ENCODE measurements at regions not wholly inside any gene's neighbourhood (a gene's known extent, or its start where the extent isn't known, plus 50 kb on each side); places are given as distances from the start of the nearest gene placed in this dataset.

DNA sequence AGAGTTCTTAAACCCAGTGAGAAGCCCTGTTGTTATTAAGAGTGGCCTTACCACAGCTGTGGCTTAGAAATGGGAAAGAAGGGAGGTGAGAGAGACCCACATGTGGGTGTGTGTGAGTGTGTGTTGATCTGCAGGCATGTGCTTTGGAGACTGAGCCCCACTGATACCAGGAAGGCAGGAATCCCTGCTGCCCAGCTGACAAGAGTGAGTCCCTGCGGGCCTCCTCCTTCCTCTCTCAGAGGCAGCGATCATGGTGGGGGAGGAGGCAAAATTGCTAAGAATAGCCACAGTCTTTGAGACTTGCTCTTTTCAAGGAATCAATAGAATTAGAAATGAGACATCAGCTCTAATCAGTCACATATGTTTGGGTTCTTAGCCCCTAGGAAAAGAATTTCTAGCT lies 87.0 kb upstream of the WARS2 start:
- H3K4me3 Mint-ChIP-seq, result no peak overlapping the region
- H3K4me1 Mint-ChIP-seq, result no peaks in the 10 kb centered on the region
- no peaks in the 10 kb centered on the region for H3K27me3 Mint-ChIP-seq
- TF ChIP-seq, protein P1, sequence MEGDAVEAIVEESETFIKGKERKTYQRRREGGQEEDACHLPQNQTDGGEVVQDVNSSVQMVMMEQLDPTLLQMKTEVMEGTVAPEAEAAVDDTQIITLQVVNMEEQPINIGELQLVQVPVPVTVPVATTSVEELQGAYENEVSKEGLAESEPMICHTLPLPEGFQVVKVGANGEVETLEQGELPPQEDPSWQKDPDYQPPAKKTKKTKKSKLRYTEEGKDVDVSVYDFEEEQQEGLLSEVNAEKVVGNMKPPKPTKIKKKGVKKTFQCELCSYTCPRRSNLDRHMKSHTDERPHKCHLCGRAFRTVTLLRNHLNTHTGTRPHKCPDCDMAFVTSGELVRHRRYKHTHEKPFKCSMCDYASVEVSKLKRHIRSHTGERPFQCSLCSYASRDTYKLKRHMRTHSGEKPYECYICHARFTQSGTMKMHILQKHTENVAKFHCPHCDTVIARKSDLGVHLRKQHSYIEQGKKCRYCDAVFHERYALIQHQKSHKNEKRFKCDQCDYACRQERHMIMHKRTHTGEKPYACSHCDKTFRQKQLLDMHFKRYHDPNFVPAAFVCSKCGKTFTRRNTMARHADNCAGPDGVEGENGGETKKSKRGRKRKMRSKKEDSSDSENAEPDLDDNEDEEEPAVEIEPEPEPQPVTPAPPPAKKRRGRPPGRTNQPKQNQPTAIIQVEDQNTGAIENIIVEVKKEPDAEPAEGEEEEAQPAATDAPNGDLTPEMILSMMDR (IDR thresholded peaks at IDR 0.05), result no peak
- no peak overlapping the region for H3K27ac Mint-ChIP-seq
- ChIA-PET CTCF (no interaction called here), POLR2A (no interaction called here)
- intact Hi-C loops (cut with micrococcal nuclease), result no loop called here
- no peak for ATAC-seq (ENCODE audit: low read depth)
- H3K9me3 Mint-ChIP-seq, result no peaks in the 10 kb centered on the region
- DNase-seq, result no peak
- H3K36me3 Mint-ChIP-seq (ENCODE audit: low read depth), result peaks cover 8% of the 10 kb centered on the region

DNA sequence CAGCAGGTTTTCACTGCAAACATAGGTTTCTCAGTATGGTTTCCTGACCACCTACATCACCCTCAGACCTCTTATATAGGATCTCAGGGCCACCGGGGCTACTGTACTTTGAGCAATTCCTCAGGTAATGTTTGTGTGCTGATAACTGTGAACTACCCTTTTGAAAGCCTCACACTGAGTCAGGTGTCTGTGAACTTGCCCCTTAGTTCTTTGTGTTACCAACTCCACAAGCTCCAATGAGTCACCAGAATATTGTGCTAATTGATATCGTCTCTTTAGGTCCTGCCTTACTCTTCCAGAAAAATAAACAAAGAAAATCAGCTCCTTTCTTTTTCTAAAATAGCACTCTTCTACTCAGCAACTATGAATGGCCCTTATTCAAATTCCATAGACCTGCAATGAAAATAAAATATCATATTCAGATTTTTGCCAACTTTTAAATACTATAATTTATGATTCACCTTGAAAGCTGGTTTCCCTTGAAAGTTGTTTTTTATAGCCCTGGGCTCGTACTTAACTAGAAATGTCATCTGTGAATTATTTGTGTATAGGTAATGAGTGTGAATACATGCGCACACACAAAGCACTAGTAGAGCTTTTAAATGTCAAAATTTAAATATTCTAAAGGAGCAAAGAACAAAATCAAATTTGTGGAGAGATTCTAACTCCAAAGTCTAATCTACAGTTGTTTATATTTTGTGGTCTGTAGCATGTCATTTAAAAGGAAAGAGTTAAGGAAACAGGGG lies 88.1 kb upstream of the WARS2 start:
- POLR2A ChIA-PET, result no interaction called here
- TF ChIP-seq, protein P1 (IDR thresholded peaks at IDR 0.05), result no peak
- CTCF ChIA-PET, result no interaction called here
- no peak for DNase-seq
- no peak for ATAC-seq (ENCODE audit: low read depth)
- Mint-ChIP-seq H3K27me3 (no peaks in the 10 kb centered on the region), H3K4me3 (no peak overlapping the region), H3K36me3 (ENCODE audit: low read depth) (peaks cover 6% of the 10 kb centered on the region), H3K4me1 (no peaks in the 10 kb centered on the region), H3K27ac (no peak overlapping the region), H3K9me3 (no peaks in the 10 kb centered on the region)
- intact Hi-C loops (cut with micrococcal nuclease), result no loop called here

DNA sequence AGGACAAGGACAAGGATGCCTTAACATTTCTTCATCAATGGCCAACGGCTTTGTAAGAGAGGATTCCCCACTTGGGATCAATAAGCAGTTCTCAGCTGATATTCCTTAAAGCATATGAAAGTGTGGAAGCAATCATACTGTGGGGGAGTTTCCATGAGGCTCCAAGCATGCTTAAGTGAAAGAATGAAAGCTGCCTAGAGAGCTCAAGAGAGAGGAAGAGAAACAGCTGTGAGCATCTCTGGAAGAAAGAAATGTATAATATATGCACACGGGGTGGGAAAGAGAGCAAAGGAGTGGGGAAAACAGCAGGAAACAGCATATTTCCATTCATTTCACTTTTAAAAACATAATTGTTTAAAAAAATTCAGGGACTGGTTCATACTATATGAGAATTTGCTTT lies 94.7 kb upstream of the WARS2 start:
- H3K9me3 Mint-ChIP-seq, result no peaks in the 10 kb centered on the region
- intact Hi-C loops (cut with micrococcal nuclease), result no loop called here
- TF ChIP-seq, protein P1 (IDR thresholded peaks at IDR 0.05), result no peak
- H3K4me1 Mint-ChIP-seq, result no peaks in the 10 kb centered on the region
- H3K36me3 Mint-ChIP-seq (ENCODE audit: low read depth), result peaks cover 9% of the 10 kb centered on the region
- no peak overlapping the region for H3K4me3 Mint-ChIP-seq
- ChIA-PET POLR2A (no interaction called here), CTCF (no interaction called here)
- H3K27ac Mint-ChIP-seq, result no peak overlapping the region
- H3K27me3 Mint-ChIP-seq, result no peaks in the 10 kb centered on the region
- DNase-seq (no peak), ATAC-seq (ENCODE audit: low read depth) (no peak)

DNA sequence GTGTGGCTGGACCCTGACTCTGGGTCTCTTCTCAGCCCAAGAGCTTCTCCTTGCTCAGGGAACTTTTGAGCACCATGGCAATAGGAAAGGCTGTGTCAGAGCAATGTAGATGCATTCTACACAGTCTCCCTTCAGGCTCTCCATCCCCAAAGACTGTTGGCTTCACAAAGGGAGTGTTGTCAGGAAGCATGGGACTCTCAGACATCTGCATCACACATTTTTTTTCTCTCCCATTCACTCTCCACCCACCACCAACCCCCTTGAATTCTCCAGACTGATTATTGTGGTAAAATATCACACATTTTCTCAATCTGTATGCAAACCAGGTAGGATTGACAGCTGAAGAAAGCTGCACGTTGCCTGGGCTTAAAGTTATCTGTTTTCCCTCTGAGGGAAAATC lies 105.4 kb upstream of the WARS2 start:
- ChIA-PET CTCF (no interaction called here), POLR2A (no interaction called here)
- Mint-ChIP-seq H3K27ac (no peak overlapping the region), H3K9me3 (no peaks in the 10 kb centered on the region), H3K4me3 (no peak overlapping the region), H3K36me3 (ENCODE audit: low read depth) (no peaks in the 10 kb centered on the region), H3K27me3 (no peaks in the 10 kb centered on the region), H3K4me1 (no peaks in the 10 kb centered on the region)
- DNase-seq (no peak), ATAC-seq (ENCODE audit: low read depth) (no peak)
- intact Hi-C loops (cut with micrococcal nuclease), result no loop called here
- TF ChIP-seq, protein P1 (IDR thresholded peaks at IDR 0.05), result no peak

DNA sequence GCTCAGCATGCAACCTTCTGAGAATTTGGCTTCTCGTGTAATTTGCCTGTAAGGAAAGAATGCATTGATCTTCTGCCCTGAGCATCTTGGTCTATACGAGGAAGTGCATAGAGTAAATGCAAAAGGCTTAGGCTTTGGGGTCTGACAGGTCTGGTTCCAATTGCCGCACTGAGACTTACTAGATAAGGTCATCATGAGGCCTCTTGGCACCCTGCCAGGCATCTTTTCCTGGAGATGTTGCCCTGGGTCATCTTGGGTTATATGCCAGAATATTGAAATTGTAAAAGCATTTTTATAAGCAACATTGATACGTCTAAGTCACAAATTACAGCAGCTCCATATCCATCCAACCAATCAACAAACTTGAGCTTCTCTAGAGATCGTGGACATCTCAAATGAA lies 108.8 kb upstream of the WARS2 start:
- ChIA-PET POLR2A (no interaction called here), CTCF (no interaction called here)
- TF ChIP-seq, protein P1 (IDR thresholded peaks at IDR 0.05), result no peak
- no peak overlapping the region for H3K27ac Mint-ChIP-seq
- no peaks in the 10 kb centered on the region for H3K4me1 Mint-ChIP-seq
- H3K36me3 Mint-ChIP-seq (ENCODE audit: low read depth), result no peaks in the 10 kb centered on the region
- no peaks in the 10 kb centered on the region for H3K27me3 Mint-ChIP-seq
- H3K4me3 Mint-ChIP-seq, result no peak overlapping the region
- no peaks in the 10 kb centered on the region for H3K9me3 Mint-ChIP-seq
- intact Hi-C loops (cut with micrococcal nuclease), result no loop called here
- DNase-seq (no peak), ATAC-seq (ENCODE audit: low read depth) (no peak)
